Stimulated activated naive B cell treated with anti-CD40 and anti-IgM and Interleukin-4, amounts not matched to agents 10 μg/mL and 1 μg/mL and 100 μg/mL, for 72 hours (primary cell): ENCODE measurements at regions not wholly inside any gene's neighbourhood (a gene's known extent, or its start where the extent isn't known, plus 50 kb on each side); places are given as distances from the start of the nearest gene placed in this dataset.

ENCODE experiments used
- ATAC-seq, 2 donors: fragments of 150-1000 bp; cut with Tn5 transposase; replicated peaks; 2 replicates each; pipeline ENCODE4 v1.10.0; 2021; ENCODE audit warnings: moderate library complexity in 1 of 2
- DNase-seq: peaks from one replicate; pipeline ENCODE4 v3.0.0; 2021
- H3K27ac Mint-ChIP-seq: one replicate; pipeline ENCODE4 v1.8.0; 2022; ENCODE audit warnings: mild to moderate bottlenecking, mixed read lengths
- H3K27me3 Mint-ChIP-seq, 2 donors: one replicate each; pipeline ENCODE4 v1.8.0; 2022; ENCODE audit warnings: mixed read lengths in 2 of 2
- H3K36me3 Mint-ChIP-seq, 2 donors: one replicate each; pipeline ENCODE4 v1.8.0; 2022; ENCODE audit warnings: mixed read lengths in 2 of 2, mild to moderate bottlenecking in 1 of 2
- H3K4me1 Mint-ChIP-seq, 2 donors: one replicate each; pipeline ENCODE4 v1.8.0; 2022; ENCODE audit warnings: mixed read lengths in 2 of 2, mild to moderate bottlenecking in 1 of 2
- H3K4me3 Mint-ChIP-seq, 2 donors: one replicate each; pipeline ENCODE4 v1.8.0; 2022; ENCODE audit warnings: mild to moderate bottlenecking in 2 of 2, mixed read lengths in 2 of 2, moderate library complexity in 1 of 2
- H3K9me3 Mint-ChIP-seq, 2 donors: one replicate each; pipeline ENCODE4 v1.8.0; 2022; ENCODE audit warnings: mixed read lengths in 2 of 2, mild to moderate bottlenecking in 1 of 2

GRCh38 chr5:100970646-100971255, 67.7 kb upstream of the ST8SIA4 start:
- no peak for DNase-seq
- H3K4me1 Mint-ChIP-seq, result no peaks in the 10 kb centered on the region
- H3K36me3 Mint-ChIP-seq, result no peaks in the 10 kb centered on the region
- no peak overlapping the region for H3K27ac Mint-ChIP-seq
- H3K9me3 Mint-ChIP-seq, result no peaks in the 10 kb centered on the region
- ATAC-seq, result no peak
- H3K4me3 Mint-ChIP-seq, result no peak overlapping the region
- peaks cover 5% of the 10 kb centered on the region in 2 donors for H3K27me3 Mint-ChIP-seq

GRCh38 chr5:100965291-100965690, 62.2 kb upstream of the ST8SIA4 start:
- no peaks in the 10 kb centered on the region for H3K27me3 Mint-ChIP-seq
- ATAC-seq (no peak), DNase-seq (no peak)
- H3K4me1 Mint-ChIP-seq, result no peaks in the 10 kb centered on the region
- no peak overlapping the region for H3K4me3 Mint-ChIP-seq
- H3K36me3 Mint-ChIP-seq, result no peaks in the 10 kb centered on the region
- peaks cover 2 to 3% of the 10 kb centered on the region in 2 donors for H3K9me3 Mint-ChIP-seq
- H3K27ac Mint-ChIP-seq, result no peak overlapping the region
